HG03521 (cell line): ENCODE measurements at regions not wholly inside any gene's neighbourhood (a gene's known extent, or its start where the extent isn't known, plus 50 kb on each side); places are given as distances from the start of the nearest gene placed in this dataset.
A peak's percentile ranks its signal among the peaks of the same experiment; 100 is the strongest.
"Not testable (repeated sequence)": the region's sequence is repeated elsewhere in the genome, so short reads cannot be mapped to it uniquely, and the experiment has no call there.

Experiments used
- ATAC-seq: cut with Tn5 transposase; IDR thresholded peaks from one replicate; pipeline ENCODE4 v1.9.1; 2021; ENCODE audit warnings: mild to moderate bottlenecking, moderate library complexity; ENCODE audit not compliant: unreplicated experiment

GRCh38 chr6:135555550-135555949, 58.0 kb upstream of the AHI1 start:
- no peak for ATAC-seq

DNA sequence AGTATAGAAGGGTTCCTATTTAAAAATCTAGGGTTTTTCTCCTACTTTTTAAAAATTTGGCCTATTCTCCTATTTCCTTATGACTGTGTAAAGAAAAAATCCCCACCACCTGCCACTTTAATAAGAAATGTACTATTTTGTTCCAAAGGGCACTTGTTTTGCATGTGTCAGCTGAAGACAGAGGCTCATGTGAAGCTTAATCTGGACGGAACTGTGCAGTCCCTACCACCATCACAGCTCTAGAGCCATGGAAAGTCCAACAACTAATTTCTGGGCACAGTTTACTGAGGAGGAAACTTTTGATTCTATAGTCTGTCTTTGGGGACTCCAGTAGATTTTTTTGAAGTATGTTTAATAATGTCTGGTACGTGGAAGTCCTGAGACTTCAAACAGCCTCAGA, 60.0 kb upstream of the AHI1 start:
- ATAC-seq = no peak

GRCh38 chr6:135565605-135566004, 68.1 kb upstream of the AHI1 start:
- ATAC-seq = not testable (repeated sequence)

GRCh38 chr6:135566311-135567068, 69.0 kb upstream of the AHI1 start:
- ATAC-seq = no peak

DNA sequence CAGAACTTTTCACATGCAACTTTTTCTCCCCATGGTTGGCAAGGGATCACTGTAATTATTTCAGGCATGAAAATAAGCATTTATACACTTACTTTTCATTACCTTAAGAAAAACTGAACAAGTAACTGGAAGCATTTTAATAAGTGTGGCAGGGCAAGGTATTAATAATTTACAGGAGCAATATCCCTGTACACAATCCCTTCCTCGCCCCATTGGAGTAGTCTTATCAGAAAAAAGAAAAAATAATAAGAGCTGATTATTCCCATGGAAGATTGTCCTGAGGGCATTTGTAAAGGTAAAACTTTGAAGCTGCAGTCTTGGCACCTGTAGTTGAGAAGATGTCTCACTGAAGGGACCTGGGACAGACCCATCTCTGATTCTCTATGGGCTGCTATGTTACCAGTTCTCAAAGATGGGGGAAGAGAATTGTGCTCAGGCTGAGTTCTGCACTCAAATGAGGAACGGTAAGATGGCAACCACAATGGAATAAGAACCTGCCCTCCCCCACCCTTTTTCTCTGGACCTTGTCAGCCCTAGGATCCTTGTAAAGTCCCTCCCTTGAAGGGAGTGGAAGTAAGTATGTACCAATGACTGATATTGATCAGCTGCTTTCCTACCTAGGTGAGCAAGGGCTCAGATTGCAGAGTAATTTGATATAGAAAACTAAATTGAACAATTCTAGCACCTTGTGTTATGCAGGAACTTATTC, 70.0 kb upstream of the AHI1 start:
- ATAC-seq = no peak

- peak; percentile 82 for ATAC-seq
These were observed 70.8 kb upstream of the AHI1 start for GRCh38 chr6:135568379-135568778.

DNA sequence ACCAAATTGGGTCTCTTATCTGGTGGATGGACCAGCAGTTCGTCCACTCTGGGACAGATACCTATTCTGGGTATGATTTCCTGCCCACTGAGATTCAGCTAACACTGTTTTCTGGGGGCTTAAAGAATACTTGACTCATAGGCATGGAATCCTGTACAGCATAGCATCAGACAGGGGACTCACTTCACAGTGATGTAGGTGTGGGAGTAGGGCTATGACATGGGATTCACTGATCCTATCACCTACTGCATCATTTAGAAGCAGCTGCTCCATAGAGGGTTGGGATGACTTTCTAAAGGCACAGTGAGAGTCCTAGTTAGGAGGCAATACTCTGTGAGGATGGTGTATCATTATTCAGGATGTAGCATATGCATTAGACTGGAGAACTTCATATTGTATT, 74.5 kb upstream of the AHI1 start:
- ATAC-seq = no peak

GRCh38 chr6:135575629-135576028, 78.1 kb upstream of the AHI1 start:
- no peak for ATAC-seq

DNA sequence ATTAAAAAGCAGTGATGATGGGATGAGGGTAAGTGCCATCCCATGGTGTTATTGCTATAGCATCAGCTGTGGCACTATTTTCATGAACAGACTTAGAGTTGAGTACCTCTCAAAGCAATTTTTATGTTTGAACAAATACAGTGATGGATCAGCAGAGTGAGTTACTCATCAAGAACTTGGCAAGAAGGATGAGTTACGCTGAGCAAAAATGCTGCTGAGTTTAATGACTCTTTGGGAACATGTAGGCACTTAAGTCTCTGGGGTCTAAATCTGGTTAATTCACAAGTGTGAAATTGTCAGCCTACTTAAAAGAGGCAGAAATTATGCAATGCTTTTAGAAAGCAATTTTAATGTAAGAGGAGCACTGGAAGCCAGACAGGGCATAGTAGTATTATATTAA, 78.5 kb upstream of the AHI1 start:
- no peak for ATAC-seq

DNA sequence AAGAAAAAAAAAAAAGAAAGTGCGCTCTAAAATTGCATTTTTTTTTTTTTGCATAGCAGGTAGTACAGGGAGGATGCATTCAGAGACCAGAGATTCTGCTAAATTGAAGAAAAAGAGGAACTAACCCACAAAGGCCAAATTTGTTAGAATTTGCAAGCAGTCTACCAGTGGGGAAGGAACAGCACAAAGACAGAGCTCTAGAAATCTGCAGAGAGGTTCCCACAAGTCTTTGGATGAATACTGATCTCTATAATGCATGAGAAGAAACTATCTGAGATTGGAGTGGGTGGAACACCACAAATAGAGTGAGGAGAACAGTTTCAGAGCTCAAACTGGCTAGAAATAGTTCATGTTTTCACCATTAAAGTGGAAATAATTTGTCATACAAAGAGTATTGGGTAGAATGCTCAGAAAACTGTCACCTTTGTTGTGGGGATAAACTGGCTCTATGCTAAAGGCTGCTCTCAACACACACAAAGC, 79.6 kb upstream of the AHI1 start:
- ATAC-seq = peak; percentile 90

- no peak for ATAC-seq
These were observed 81.4 kb upstream of the AHI1 start for GRCh38 chr6:135578976-135579375.

GRCh38 chr6:135581211-135581610, 83.7 kb upstream of the AHI1 start:
- ATAC-seq = no peak

DNA sequence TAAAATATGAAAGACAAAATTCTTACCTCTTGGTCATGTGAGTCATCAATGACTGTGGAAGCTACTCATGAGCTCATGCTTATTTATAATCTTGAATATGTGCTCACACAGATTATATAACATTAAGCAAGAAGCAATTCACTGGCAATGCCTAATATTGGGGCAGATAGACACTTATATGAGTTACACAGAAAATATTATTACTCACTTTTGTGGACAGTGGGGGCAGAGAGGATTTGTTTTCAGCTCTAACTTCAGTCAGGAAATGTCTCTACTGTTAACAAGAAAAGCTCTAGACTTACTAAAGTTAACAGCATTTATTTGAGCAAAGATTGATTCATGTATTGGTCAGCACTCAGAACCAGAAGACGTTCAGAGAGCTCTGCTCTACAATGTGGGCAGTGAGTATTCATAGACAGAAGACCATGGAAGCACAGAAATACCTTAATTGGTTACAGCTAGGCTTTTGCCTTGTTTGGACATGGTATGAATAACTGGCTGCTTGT, 85.8 kb upstream of the AHI1 start:
- no peak for ATAC-seq

DNA sequence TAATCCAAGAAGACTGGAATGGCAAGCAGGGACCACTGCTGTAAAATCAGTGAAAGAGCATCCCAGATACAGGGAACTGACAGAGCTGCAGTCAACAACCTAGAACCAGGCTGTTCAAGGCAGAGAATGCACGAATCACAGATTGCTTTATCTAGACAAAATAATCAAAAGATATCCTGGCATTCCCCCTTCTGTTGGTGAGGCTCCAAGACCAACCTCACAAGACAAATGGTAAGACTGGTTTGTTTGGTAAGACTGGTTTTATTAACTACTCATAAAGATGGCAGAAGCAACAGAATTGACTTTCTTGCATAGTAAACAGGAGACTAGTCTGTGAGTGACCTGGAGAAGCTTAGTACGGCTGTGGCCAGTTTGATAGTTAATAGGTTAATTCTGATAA, 88.8 kb upstream of the AHI1 start:
- ATAC-seq = no peak

DNA sequence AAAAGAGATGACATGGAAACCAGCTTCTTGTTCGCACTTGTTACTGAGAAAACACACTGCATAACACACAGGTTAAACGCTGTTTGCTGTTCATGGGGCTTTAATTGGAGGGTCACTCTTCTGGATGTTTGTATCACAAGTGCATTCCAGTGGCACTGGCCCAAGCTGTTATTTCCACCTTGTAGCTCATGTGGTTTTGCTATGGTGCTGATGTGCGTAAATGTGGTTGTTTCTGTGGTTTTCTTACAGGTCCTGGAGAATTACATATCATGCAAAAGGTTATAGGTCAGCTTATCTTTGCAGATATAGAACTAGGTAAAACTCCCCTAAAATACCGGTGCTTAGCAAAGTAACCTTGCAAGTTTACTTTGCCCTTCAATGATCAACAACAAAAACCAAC, 89.3 kb upstream of the AHI1 start:
- ATAC-seq = no peak

- no peak for ATAC-seq
These were observed 94.7 kb upstream of the AHI1 start for GRCh38 chr6:135592276-135592675.

DNA sequence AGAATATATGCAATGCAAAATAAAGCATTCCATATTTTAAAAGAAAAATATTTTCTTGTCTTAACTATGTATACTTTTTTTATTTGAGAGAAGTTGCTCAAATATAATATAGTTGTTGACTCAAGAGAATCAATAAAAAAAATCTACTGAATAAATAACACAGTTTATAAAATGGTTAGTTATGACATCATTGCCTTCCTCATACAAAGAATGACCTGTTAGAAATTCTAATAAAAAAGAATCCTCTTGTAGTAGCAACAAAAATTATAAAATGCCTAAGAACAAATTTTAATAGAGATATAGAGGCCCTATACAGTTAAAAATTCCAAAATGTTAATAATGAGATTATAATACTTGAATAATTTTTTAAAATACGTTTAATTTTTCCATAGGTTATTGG, 96.5 kb upstream of the AHI1 start:
- ATAC-seq = no peak

DNA sequence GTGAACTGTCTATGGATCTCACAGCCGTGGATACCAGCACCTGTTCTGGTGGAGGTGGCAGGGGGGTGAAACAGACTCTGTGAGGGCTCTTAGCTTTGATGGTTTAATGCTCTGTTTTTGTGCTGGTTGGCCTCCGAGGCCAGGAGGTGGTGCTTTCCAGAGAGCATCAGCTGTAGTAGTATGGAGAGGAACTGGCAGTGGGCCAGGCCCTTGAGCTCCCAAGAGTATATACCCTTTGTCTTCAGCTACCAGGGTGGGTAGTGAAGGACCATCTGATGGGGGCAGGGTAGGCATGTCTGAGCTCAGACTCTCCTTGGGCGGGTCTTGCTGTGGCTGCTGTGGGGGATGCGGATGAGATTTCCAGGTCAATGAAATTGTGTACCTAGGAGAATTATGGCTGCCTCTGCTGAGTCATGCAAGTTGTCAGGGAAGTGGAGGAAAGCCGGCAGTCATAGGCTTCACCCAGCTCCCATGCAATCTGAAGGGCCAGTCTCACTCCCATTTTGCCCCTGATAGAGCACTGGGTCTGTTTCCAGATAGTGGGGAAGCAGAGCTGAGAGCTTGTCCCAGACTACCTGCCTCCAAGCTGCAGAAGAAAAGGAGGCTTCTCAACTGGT, 102.7 kb upstream of the AHI1 start:
- no peak for ATAC-seq

GRCh38 chr6:135600931-135601330, 103.4 kb upstream of the AHI1 start:
- no peak for ATAC-seq

DNA sequence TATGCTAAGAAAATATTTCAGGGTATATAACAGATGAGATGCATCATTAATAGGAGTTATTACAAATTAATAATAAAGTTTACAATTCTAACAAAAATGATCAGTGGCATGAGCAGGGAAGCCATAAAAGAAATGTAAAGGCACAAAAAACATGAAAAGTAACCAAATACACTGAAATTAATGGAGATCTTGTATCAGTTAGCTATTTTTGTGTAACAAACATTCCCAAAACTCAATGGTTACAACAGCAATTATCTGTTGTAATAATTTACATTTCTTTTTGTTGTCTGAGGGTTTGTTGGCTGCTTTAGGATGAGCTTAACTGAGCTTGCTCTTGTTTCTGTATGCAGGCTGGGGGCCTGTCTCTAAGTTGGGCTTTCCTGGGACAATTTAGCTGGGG, 104.3 kb upstream of the AHI1 start:
- no peak for ATAC-seq

GRCh38 chr6:135603249-135603648, 105.7 kb upstream of the AHI1 start:
- ATAC-seq = no peak
